NCI-H2029 treated with DMSO at 0.1 percent for 48 hours (cell line): ENCODE measurements at regions not wholly inside any gene's neighbourhood (a gene's known extent, or its start where the extent isn't known, plus 50 kb on each side); places are given as distances from the start of the nearest gene placed in this dataset.

Experiments
- DNase-seq: peaks from one replicate; lab custom pipeline; 2025; lab: John Stamatoyannopoulos, UW

DNA sequence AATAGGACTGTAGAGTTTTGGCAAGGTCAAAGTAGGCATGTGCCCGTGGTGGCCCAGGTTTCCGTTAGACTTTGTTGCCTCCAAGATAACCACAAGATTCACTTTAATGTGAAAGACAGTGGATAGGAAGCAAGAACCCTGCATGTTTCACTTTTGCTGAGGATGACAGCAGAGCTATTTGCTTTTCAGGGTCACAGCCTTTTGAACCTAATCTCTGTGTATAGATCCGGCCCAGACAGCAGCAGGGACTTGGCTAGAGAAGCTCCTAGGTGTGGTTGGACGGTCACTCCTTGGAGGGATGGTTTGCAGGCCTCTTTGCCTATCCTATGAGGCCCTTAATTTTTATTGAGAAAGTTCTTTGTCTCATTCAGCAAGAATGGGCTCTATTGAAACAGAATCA lies 538.8 kb downstream of the HACE1 start:
- DNase-seq = no peak

DNA sequence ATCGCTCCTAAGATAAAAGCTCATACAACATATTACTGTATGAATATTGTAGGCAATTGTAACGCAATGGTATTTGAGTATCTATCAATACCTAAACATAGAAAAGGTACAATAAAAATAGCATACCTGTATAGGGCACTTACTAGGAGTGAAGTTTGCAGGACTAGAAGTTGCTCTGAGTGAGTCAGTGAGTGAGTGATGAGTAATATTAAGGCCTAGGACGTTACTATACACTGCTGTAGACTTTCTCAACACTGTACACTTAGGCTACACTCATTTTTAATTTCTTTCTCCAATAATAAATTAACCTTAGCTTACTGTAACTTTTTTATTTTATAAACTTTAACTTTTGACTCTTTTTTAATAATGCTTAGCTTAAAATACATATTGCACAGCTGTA lies 546.9 kb downstream of the HACE1 start:
- DNase-seq = no peak

DNA sequence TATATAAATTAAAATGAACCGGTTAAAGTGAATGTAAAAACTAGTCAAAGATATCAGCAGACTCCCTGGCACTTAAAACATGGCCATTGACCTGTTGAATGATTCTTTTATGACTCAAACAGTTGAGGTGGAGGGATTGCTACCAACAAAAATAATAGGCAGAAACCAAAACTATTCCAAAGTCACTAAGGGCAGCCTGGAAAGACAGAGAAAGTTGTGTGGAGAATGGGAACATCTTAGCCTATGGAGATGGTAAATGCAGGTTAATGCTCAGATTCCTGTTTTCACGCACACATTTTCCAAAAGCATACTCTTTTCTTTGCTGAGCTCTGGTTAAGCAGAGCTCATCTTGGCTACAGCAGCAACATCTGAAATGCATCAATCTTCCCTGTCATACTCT lies 553.5 kb downstream of the HACE1 start:
- DNase-seq = no peak

DNA sequence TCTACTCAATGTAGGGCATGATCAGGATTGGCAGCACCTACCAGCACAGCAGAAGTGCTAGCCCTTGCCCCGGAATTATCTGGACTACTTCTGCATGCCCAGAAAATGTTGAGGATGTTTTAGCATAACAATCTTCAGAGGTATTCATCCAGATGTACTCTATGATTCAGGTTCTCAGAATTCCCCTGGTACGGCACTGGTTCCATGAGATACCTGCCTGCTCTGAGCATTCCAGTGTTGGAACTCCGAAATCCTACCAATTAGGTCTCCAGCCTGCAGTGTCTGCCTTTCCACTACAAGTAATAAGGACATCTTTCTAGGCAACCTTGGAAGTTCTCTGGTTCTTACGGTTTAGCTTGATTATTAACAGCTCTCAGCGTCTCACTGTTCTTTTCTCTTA lies 554.5 kb downstream of the HACE1 start:
- no peak for DNase-seq

DNA sequence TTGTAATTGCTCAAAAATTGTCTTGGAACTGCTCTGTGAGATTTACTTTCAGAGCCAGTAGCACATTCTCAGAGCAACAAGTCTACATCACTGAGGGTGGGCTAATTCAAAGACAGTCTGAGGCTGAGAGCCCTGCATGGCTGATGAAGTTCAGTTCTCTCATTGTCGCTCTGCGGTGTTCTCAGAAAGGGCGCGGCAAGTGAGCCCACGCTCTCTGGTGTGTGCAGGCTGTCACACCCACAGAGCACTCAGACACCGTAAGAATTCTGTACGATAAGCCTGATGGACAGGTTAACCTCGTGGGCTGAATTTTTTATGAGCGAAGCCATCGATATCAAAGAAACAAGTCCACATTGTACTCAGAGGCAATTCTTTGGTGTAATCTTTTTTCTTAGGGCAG lies 557.8 kb downstream of the HACE1 start:
- no peak for DNase-seq

GRCh38 chr6:104286641-104287040 lies 573.1 kb downstream of the HACE1 start:
- no peak for DNase-seq

- no peak for DNase-seq
Measured at GRCh38 chr6:104284872-104285271, 574.8 kb downstream of the HACE1 start.

GRCh38 chr6:104282581-104282980 lies 577.1 kb downstream of the HACE1 start:
- no peak for DNase-seq

- DNase-seq = no peak
Measured at GRCh38 chr6:104281370-104281769, 578.3 kb downstream of the HACE1 start.

- DNase-seq = no peak
Measured at GRCh38 chr6:104268389-104268788, 591.3 kb downstream of the HACE1 start.

- DNase-seq = no peak
Measured at GRCh38 chr6:104266922-104267321, 592.8 kb downstream of the HACE1 start.

DNA sequence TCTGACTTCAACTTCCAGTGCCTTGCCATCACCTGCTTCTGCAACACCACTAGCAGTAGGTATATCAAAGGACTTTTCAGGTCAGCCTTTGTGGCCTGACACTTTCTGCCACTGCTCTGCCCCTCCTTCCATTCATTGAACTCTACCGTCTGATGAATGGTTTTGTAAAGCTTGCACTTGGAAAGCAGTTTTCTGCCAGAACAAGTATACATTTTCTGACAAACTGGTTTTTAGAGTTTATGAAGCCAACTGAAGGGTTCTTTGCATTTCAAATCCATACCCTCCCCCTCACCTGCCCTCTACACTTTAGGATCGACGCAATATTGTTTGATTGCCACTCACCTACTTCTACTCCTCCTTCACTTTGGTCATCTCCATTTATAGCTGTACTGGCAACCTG lies 603.1 kb downstream of the HACE1 start:
- peak; percentile 94 for DNase-seq

DNA sequence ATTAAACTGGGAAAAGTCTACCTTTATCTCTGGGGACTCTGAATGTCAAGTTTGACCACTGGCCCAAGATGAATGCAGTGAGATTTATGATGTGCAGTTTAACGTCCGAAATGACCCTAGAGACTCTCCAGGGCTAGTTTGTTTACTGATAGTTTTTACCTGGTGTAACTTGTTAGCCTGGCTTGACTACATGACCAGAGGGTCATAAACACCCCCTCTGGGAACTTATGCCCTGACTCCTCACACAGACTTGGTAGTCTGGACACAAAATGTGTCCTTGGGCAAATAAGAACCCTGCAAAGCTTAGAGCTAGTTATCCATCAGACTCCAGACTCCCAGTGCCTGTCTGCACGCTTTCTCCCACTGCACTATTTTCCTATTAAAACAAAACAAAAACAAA lies 606.5 kb downstream of the HACE1 start:
- DNase-seq = no peak

DNA sequence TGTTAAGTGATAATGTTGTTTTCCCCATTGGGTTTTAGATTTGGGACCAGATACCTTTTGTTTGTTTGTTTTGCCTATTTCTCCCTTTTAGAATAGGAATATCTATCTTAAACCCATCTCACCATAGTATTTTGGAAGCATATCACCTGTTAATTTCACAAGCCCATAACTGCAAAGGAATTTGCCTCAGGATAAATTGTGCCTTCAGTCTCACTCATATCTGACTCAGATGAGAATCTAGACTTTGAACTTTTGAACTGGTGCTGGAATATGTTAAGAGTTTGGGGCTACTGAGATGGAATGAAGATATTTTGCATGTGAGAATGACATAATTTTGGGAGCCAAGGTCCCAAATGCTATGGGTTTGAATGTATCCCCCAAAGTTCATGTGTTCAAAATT lies 607.4 kb downstream of the HACE1 start:
- DNase-seq = no peak

DNA sequence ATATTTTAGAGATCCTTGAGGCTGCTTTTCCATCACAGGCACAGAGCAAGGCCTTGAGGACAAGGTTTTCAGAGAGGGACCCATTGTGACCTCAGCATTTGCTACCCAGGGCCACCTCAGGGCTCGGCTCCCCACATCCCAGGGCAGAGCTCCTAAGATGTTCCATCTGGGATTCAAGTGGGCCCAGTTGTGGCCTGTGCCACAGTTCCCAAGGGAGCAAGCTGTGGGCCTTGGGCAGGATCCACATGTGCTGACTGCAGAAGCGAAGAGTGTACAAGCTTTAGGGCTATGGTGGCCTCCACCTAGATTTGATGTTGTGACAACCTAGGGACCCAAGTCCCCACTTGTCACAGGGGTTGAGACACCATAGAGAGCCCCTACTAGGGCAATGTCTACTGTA lies 608.1 kb downstream of the HACE1 start:
- no peak for DNase-seq

DNA sequence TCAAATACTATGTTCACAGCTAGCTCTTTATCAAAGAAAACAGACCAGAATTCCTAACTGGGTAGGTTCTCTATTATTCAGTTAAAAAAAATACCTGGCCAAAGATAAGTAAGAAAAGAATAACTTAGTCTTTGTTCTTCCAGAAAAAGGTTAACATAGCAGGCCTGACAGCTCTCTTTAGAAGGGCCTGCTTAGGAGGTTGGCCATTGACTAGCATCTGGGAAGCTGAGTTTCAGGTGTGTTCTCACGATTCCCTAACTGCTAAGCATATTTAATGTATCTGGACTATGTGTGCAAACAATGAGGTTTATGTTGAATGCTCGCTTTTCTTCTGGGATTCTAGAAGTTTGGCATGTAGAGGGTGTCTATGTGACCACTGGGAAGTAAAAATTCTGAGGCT lies 618.9 kb downstream of the HACE1 start:
- no peak for DNase-seq

- no peak for DNase-seq
Measured at GRCh38 chr6:104239971-104240370, 619.7 kb downstream of the HACE1 start.

GRCh38 chr6:104229057-104229456 lies 630.7 kb downstream of the HACE1 start:
- peak; percentile 93 for DNase-seq

DNA sequence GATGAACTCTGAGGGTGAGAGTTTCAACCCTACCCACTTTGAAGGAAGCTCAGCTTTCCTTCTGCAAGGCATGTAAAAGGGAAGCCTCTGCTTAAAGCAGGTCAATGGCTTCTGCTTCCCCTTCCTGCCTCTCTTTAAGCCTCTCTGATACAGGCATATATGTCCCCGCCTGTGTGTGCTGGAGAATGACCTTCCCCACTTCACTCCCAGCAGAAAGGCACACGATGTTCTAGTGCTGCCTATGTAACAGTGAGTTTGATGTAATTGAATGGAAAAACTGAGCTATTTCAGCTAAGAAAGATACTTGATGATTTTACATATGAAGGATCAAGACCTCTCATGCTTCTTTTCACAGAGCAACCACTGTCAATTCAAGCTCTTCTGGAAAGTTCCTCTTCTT lies 632.2 kb downstream of the HACE1 start:
- no peak for DNase-seq

- DNase-seq = peak; percentile 27
Measured at GRCh38 chr6:104226790-104227446, 632.8 kb downstream of the HACE1 start.

- no peak for DNase-seq
Measured at GRCh38 chr6:104218116-104218515, 641.6 kb downstream of the HACE1 start.

GRCh38 chr6:104214901-104215300 lies 644.8 kb downstream of the HACE1 start:
- no peak for DNase-seq

- no peak for DNase-seq
Measured at GRCh38 chr6:104212977-104213668, 646.6 kb downstream of the HACE1 start.

GRCh38 chr6:104207635-104208034 lies 652.1 kb downstream of the HACE1 start:
- DNase-seq = no peak
